H9 (cell line): ENCODE measurements at regions not wholly inside any gene's neighbourhood (a gene's known extent, or its start where the extent isn't known, plus 50 kb on each side); places are given as distances from the start of the nearest gene placed in this dataset.

ENCODE experiments used
- DNase-seq: peaks from one replicate; pipeline ENCODE4 v3.0.0-alpha.2; 2017
- H2AFZ ChIP-seq: one replicate; pipeline ENCODE4 v1.6.1; 2013; ENCODE audit warnings: mild to moderate bottlenecking, low read length, control low read depth, moderate library complexity
- H2AK5ac ChIP-seq: 2 replicates; pipeline ENCODE4 v1.6.1; 2013; ENCODE audit warnings: low read length, control low read depth, mixed read lengths; ENCODE audit not compliant: insufficient read length
- H2BK120ac ChIP-seq: one replicate; pipeline ENCODE4 v1.6.1; 2013; ENCODE audit warnings: low read depth, mild to moderate bottlenecking, low read length, control low read depth, inconsistent platforms; ENCODE audit not compliant: poor library complexity, severe bottlenecking
- H2BK12ac ChIP-seq: 2 replicates; pipeline ENCODE4 v1.6.1; 2013; ENCODE audit warnings: low read length, control low read depth, mixed read lengths, low read depth; ENCODE audit not compliant: insufficient read length
- H2BK15ac ChIP-seq: 2 replicates; pipeline ENCODE4 v1.6.1; 2013; ENCODE audit warnings: low read depth, low read length, control low read depth
- H2BK20ac ChIP-seq: one replicate; pipeline ENCODE4 v1.6.1; 2013; ENCODE audit warnings: low read depth, mild to moderate bottlenecking, low read length, control low read depth, inconsistent platforms; ENCODE audit not compliant: poor library complexity, severe bottlenecking
- H2BK5ac ChIP-seq: 2 replicates; pipeline ENCODE4 v1.6.1; 2013; ENCODE audit warnings: low read length, control low read depth, mixed read lengths; ENCODE audit not compliant: insufficient read length
- H3K14ac ChIP-seq: 2 replicates; pipeline ENCODE4 v1.6.1; 2013; ENCODE audit warnings: low read length, control low read depth; ENCODE audit not compliant: insufficient read depth
- H3K18ac ChIP-seq: 2 replicates; pipeline ENCODE4 v1.6.1; 2013; ENCODE audit warnings: low read depth, mild to moderate bottlenecking, mixed read lengths, low read length, control low read depth; ENCODE audit not compliant: insufficient read length
- H3K23ac ChIP-seq: 2 replicates; pipeline ENCODE4 v1.6.1; 2013; ENCODE audit warnings: low read length, control low read depth, mixed read lengths, low read depth; ENCODE audit not compliant: insufficient read length
- H3K23me2 ChIP-seq: 2 replicates; pipeline ENCODE4 v1.6.1; 2013; ENCODE audit warnings: low read depth, mild to moderate bottlenecking, mixed read lengths, low read length, control low read depth; ENCODE audit not compliant: insufficient read length, poor library complexity, severe bottlenecking
- H3K27ac ChIP-seq: 2 replicates; pipeline ENCODE4 v1.5.1; 2013; ENCODE audit warnings: low read length, control low read depth, mixed read lengths, low read depth; ENCODE audit not compliant: insufficient read length
- H3K27me3 ChIP-seq: 2 replicates; pipeline ENCODE4 v1.6.1; 2013; ENCODE audit warnings: low read length, control low read depth, inconsistent platforms; ENCODE audit not compliant: insufficient read depth
- H3K4ac ChIP-seq: 2 replicates; pipeline ENCODE4 v1.6.1; 2013; ENCODE audit warnings: low read depth, mild to moderate bottlenecking, control low read depth, inconsistent platforms, low read length, moderate library complexity
- H3K4me1 ChIP-seq: 2 replicates; pipeline ENCODE4 v1.6.1; 2013; ENCODE audit warnings: low read length, control low read depth, inconsistent platforms; ENCODE audit not compliant: insufficient read depth
- H3K4me2 ChIP-seq: 2 replicates; pipeline ENCODE4 v1.6.1; 2013; ENCODE audit warnings: low read length, control low read depth, mixed read lengths; ENCODE audit not compliant: insufficient read length, insufficient read depth
- H3K56ac ChIP-seq: 2 replicates; pipeline ENCODE4 v1.6.1; 2013; ENCODE audit warnings: low read depth, mild to moderate bottlenecking, mixed read lengths, low read length, control low read depth; ENCODE audit not compliant: insufficient read length
- H3K79me1 ChIP-seq: 2 replicates; pipeline ENCODE4 v1.6.1; 2013; ENCODE audit warnings: low read depth, mild to moderate bottlenecking, moderate library complexity, low read length, control low read depth, inconsistent platforms; ENCODE audit not compliant: insufficient read depth, poor library complexity, severe bottlenecking
- H3K79me2 ChIP-seq: 2 replicates; pipeline ENCODE4 v1.6.1; 2013; ENCODE audit warnings: low read length, control low read depth, inconsistent platforms; ENCODE audit not compliant: insufficient read depth
- H3K9ac ChIP-seq: 2 replicates; pipeline ENCODE4 v1.6.1; 2013; ENCODE audit warnings: low read length, control low read depth, mixed read lengths; ENCODE audit not compliant: insufficient read length; ENCODE audit errors: extremely low read depth
- H3K9me3 ChIP-seq: one replicate; pipeline ENCODE4 v1.6.1; 2013; ENCODE audit warnings: low read depth, low read length, inconsistent platforms; ENCODE audit not compliant: control insufficient read depth
- H3T11ph ChIP-seq: one replicate; pipeline ENCODE4 v1.6.1; 2013; ENCODE audit warnings: mild to moderate bottlenecking, low read length, control low read depth, inconsistent platforms
- H4K20me1 ChIP-seq: one replicate; pipeline ENCODE4 v1.6.1; 2013; ENCODE audit not compliant: control insufficient read depth, insufficient read length, insufficient read depth
- H4K5ac ChIP-seq: 2 replicates; pipeline ENCODE4 v1.6.1; 2013; ENCODE audit warnings: low read depth, mild to moderate bottlenecking, mixed read lengths, low read length, control low read depth; ENCODE audit not compliant: insufficient read length
- H4K8ac ChIP-seq: replicated peaks from 2 replicates; pipeline ENCODE4 v1.6.1; 2013; ENCODE audit warnings: low read length, control low read depth, mixed read lengths, low read depth; ENCODE audit not compliant: insufficient read length
- H4K91ac ChIP-seq: 2 replicates; pipeline ENCODE4 v1.6.1; 2013; ENCODE audit warnings: low read depth, mild to moderate bottlenecking, moderate library complexity, mixed read lengths, low read length, control low read depth; ENCODE audit not compliant: insufficient read length
- H3K27ac Mint-ChIP-seq, 3 experiments: 2 replicates in 2 of 3; 3 replicates in 1 of 3; pipeline ENCODE4 v1.8.0; 2020 to 2021; ENCODE audit warnings: mixed read lengths in 3 of 3, mild to moderate bottlenecking in 1 of 3, moderate library complexity in 1 of 3
- H3K27me3 Mint-ChIP-seq: 2 replicates; pipeline ENCODE4 v1.8.0; 2021; ENCODE audit warnings: low read depth, mild to moderate bottlenecking, moderate library complexity, mixed read lengths
- H3K36me3 Mint-ChIP-seq, 3 experiments: 2 replicates in 2 of 3; 3 replicates in 1 of 3; pipeline ENCODE4 v1.8.0; 2020 to 2021; ENCODE audit warnings: low read depth in 3 of 3, mixed read lengths in 3 of 3; ENCODE audit not compliant: insufficient read depth in 1 of 3
- H3K4me1 Mint-ChIP-seq, 2 experiments: 2 replicates each; pipeline ENCODE4 v1.8.0; 2020; ENCODE audit warnings: mixed read lengths in 2 of 2
- H3K4me3 Mint-ChIP-seq, 2 experiments: 2 replicates in 1 of 2; 3 replicates in 1 of 2; pipeline ENCODE4 v1.8.0; 2020 to 2021; ENCODE audit warnings: mild to moderate bottlenecking in 2 of 2, mixed read lengths in 2 of 2, moderate library complexity in 1 of 2
- H3K9me3 Mint-ChIP-seq, 2 experiments: 2 replicates in 1 of 2; 3 replicates in 1 of 2; pipeline ENCODE4 v1.8.0; 2020; ENCODE audit warnings: mild to moderate bottlenecking in 2 of 2, mixed read lengths in 2 of 2, moderate library complexity in 1 of 2
- WGBS: extraction: QIAGEN DNeasy Blood & Tissue Kit; methylation state at CpG from one replicate; pipeline ENCODE4 v1.1.7; 2013; ENCODE audit warnings: missing lambda C conversion rate, low lambda C conversion rate, mixed read lengths; ENCODE audit not compliant: insufficient read length; ENCODE audit errors: extremely low coverage; 5-methylcytosine and 5-hydroxymethylcytosine counted together
- TF ChIP-seq, protein P1 (sequence below): fragments of 200-600 bp; sonication (generic); conservative IDR thresholded peaks from 3 replicates; pipeline ENCODE4 v1.8.0; 2021; ENCODE audit warnings: antibody characterized with exemption, mild to moderate bottlenecking

DNA sequence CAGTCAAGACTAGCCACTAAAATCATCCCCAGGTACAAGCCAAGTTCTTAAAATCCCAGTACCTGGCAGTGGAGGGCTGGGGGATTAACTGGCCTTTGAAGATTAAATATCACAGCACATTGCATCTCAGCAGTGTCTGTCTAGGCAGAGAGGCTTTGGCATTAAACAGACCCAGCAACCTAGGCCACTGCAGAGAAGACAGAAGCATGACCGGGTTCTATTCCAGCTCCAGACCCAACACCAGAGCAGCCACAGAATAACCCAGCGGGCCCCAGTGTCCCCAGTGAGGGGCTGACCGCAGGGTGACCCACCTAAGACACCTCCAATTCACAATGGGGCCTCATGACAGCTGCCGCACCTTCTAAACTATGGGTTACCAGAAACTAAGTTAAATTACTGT lies 88.2 kb downstream of the SHANK2 start:
- H3K4me1 ChIP-seq = no peaks in the 10 kb centered on the region
- H3K4me1 Mint-ChIP-seq = peaks cover 9 to 11% of the 10 kb centered on the region in 2 experiments
- H3K27me3 Mint-ChIP-seq = no peaks in the 10 kb centered on the region
- no peak overlapping the region for H4K5ac ChIP-seq
- H3K9me3 Mint-ChIP-seq = peaks cover 5 to 6% of the 10 kb centered on the region in 2 experiments; a peak in 4 of 5 replicates
- no peaks in the 10 kb centered on the region; the same call in 1 of the 2 replicates for H3K79me2 ChIP-seq
- H3K4me2 ChIP-seq = no peak overlapping the region
- no peak overlapping the region for H2AFZ ChIP-seq
- H3K4ac ChIP-seq = no peak overlapping the region
- H2AK5ac ChIP-seq = no peak overlapping the region
- no peak overlapping the region for H3K9ac ChIP-seq
- H3K23ac ChIP-seq = no peak overlapping the region
- TF ChIP-seq, protein P1, sequence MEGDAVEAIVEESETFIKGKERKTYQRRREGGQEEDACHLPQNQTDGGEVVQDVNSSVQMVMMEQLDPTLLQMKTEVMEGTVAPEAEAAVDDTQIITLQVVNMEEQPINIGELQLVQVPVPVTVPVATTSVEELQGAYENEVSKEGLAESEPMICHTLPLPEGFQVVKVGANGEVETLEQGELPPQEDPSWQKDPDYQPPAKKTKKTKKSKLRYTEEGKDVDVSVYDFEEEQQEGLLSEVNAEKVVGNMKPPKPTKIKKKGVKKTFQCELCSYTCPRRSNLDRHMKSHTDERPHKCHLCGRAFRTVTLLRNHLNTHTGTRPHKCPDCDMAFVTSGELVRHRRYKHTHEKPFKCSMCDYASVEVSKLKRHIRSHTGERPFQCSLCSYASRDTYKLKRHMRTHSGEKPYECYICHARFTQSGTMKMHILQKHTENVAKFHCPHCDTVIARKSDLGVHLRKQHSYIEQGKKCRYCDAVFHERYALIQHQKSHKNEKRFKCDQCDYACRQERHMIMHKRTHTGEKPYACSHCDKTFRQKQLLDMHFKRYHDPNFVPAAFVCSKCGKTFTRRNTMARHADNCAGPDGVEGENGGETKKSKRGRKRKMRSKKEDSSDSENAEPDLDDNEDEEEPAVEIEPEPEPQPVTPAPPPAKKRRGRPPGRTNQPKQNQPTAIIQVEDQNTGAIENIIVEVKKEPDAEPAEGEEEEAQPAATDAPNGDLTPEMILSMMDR = no peak
- H3K14ac ChIP-seq = no peak overlapping the region
- H2BK15ac ChIP-seq = no peak overlapping the region
- no peak overlapping the region for H3K56ac ChIP-seq
- H2BK120ac ChIP-seq = peak overlapping the region; percentile 9
- no peak overlapping the region; a peak in 1 of 7 replicates for H3K27ac Mint-ChIP-seq
- H3K36me3 Mint-ChIP-seq = peaks cover 15 to 25% (median 21%) of the 10 kb centered on the region in 3 experiments
- WGBS = no CpG with 5 or more reads among the region's 4 CpGs
- no peak overlapping the region for H4K91ac ChIP-seq
- no peak overlapping the region for H3K4me3 Mint-ChIP-seq
- H3K18ac ChIP-seq = no peak overlapping the region
- no peaks in the 10 kb centered on the region for H4K20me1 ChIP-seq
- H2BK20ac ChIP-seq = no peak overlapping the region
- H3K23me2 ChIP-seq = no peaks in the 10 kb centered on the region
- no peak overlapping the region for H3K27ac ChIP-seq
- no peak overlapping the region for H2BK12ac ChIP-seq
- no peak overlapping the region for H4K8ac ChIP-seq
- no peaks in the 10 kb centered on the region for H3K27me3 ChIP-seq
- no peak overlapping the region for H2BK5ac ChIP-seq
- H3K9me3 ChIP-seq = peaks cover 5% of the 10 kb centered on the region
- peaks cover 3% of the 10 kb centered on the region for H3K79me1 ChIP-seq
- DNase-seq = peak; percentile 10
- H3T11ph ChIP-seq = no peak overlapping the region
